ENCODE measurements at regions not wholly inside any gene's neighbourhood (a gene's known extent, or its start where the extent isn't known, plus 50 kb on each side); places are given as distances from the start of the nearest gene placed in this dataset.

DNA sequence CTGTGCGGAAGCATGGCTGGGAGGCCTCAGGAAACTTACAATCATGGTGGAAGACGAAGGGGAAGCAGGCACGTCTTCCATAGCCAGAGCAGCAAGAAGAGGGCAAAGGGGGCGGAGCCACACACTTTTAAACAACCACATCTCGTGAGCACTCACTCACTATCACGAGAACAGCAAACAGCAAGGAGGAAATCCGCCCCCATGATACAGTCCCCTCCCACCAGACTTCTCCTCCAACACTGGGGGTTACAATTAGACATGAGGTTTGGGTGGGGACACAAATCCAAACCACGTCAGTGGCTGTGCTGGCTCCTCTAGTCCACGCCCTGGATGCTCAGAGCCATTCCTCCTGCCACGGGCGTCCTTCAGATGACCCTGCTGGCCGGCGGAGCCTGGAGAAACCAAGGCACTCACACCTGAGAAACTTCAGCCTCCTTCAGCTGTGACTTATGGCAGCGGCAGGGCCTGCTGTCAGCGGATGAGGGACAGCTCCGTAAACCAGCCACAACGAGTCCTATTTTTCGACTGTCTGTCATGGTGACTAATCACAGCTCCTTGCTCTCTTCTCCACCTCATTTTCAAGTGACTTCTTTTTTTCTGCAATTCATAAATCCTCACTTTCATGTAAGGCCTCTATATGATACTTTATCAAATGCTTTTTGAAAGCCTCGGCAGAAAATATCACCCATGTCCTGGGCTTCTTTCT lies 167.9 kb upstream of the PFKP start:
- intact Hi-C loops (cut with micrococcal nuclease): no loop called here
- no TSS peak for BruUV-seq (replicated peaks)

More for the DNA sequence above, 167.9 kb upstream of the PFKP start:
- Histone ChIP-seq H3K4me1 (ENCODE audit: control insufficient read depth, insufficient read depth, low read length) (no peaks in the 10 kb centered on the region), H3K27ac (ENCODE audit: insufficient read depth, low read length) (no peak overlapping the region), H4K8ac (ENCODE audit: low read depth in 2 of 2, low read length in 2 of 2) (no peak overlapping the region), H3K23ac (ENCODE audit: low read depth, low read length) (no peak overlapping the region), H2AFZ (replicated peaks; ENCODE audit: low read length, poor library complexity) (no peak overlapping the region), H3K4ac (ENCODE audit: low read depth, low read length) (no peak overlapping the region), H3K9ac (ENCODE audit: low read depth, low read length) (no peak overlapping the region), H3K9me3 (ENCODE audit: control insufficient read depth, insufficient read depth, low read length) (no peaks in the 10 kb centered on the region), H3K14ac (replicated peaks; ENCODE audit: low read depth, low read length) (no peak overlapping the region), H3K79me1 (ENCODE audit: low read depth in 1 of 2, low read length in 2 of 2) (no peaks in the 10 kb centered on the region), H2BK20ac (ENCODE audit: low read depth, low read length) (no peak overlapping the region), H3K36me3 (ENCODE audit: control insufficient read depth, insufficient read depth, low read length) (no peaks in the 10 kb centered on the region), H4K91ac (ENCODE audit: insufficient read depth, low read depth, low read length) (no peak overlapping the region), H3K27me3 (ENCODE audit: control insufficient read depth, insufficient read depth, low read length) (peaks cover 4% of the 10 kb centered on the region; the same call in 1 of the 2 replicates), H3K4me2 (ENCODE audit: low read depth, low read length) (no peak overlapping the region), H3K4me3 (ENCODE audit: insufficient read depth, low read depth, low read length) (no peak overlapping the region), H2BK5ac (ENCODE audit: low read depth, low read length, poor library complexity, severe bottlenecking) (no peak overlapping the region), H2AK5ac (ENCODE audit: low read depth, low read length) (no peak overlapping the region), H4K5ac (ENCODE audit: low read depth, low read length) (no peak overlapping the region), H2BK120ac (ENCODE audit: low read depth, low read length) (no peak overlapping the region), H2AK9ac (replicated peaks; ENCODE audit: low read depth, low read length, poor library complexity) (no peak overlapping the region), H3K56ac (ENCODE audit: extremely low read depth, insufficient read depth, low read length) (no peak overlapping the region), H2BK15ac (ENCODE audit: low read depth, low read length) (no peak overlapping the region), H3K9me1 (ENCODE audit: insufficient read depth, low read length) (no peaks in the 10 kb centered on the region), H3K18ac (ENCODE audit: low read depth, low read length) (no peak overlapping the region), H4K20me1 (ENCODE audit: insufficient read depth, low read length) (no peaks in the 10 kb centered on the region)
- ATAC-seq (ENCODE audit: low read depth): no peak
- ChIA-PET CTCF (no interaction called here), POLR2A (ENCODE audit: unreplicated experiment) (no interaction called here)
- dilution Hi-C loops (cut with HindIII; ENCODE audit: low sequenced_read_pairs, unreplicated experiment) (no loop called here), in situ Hi-C loops (cut with MboI; ENCODE audit: low sequenced_read_pairs) (no loop called here)
- no peak for DNase-seq
- 44% methylated on average over 9 of the region's 19 CpGs; no CpG with 5 or more reads in 1 of the 2 experiments for WGBS, 2 experiments (ENCODE audit: extremely low coverage in 2 of 2, insufficient read length in 1 of 2)
- no peak for TF ChIP-seq CHD1 (IDR thresholded peaks at IDR 0.05; ENCODE audit: low read depth, low read length)
- TF ChIP-seq ELK1 (IDR thresholded peaks at IDR 0.05; ENCODE audit: borderline replicate concordance, low read depth, low read length): no peak
- TF ChIP-seq CEBPB (IDR thresholded peaks at IDR 0.05; ENCODE audit: low read depth, low read length): no peak
- TF ChIP-seq, protein P1, sequence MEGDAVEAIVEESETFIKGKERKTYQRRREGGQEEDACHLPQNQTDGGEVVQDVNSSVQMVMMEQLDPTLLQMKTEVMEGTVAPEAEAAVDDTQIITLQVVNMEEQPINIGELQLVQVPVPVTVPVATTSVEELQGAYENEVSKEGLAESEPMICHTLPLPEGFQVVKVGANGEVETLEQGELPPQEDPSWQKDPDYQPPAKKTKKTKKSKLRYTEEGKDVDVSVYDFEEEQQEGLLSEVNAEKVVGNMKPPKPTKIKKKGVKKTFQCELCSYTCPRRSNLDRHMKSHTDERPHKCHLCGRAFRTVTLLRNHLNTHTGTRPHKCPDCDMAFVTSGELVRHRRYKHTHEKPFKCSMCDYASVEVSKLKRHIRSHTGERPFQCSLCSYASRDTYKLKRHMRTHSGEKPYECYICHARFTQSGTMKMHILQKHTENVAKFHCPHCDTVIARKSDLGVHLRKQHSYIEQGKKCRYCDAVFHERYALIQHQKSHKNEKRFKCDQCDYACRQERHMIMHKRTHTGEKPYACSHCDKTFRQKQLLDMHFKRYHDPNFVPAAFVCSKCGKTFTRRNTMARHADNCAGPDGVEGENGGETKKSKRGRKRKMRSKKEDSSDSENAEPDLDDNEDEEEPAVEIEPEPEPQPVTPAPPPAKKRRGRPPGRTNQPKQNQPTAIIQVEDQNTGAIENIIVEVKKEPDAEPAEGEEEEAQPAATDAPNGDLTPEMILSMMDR (conservative IDR thresholded peaks at IDR 0.05; ENCODE audit: low read depth, low read length): no peak
- no peak for TF ChIP-seq SMC3 (IDR thresholded peaks at IDR 0.05; ENCODE audit: low read depth, low read length)
- TF ChIP-seq FOS (IDR thresholded peaks at IDR 0.05; ENCODE audit: low read depth, low read length): no peak
- no peak for TF ChIP-seq MAFK (IDR thresholded peaks at IDR 0.05; ENCODE audit: low read depth, low read length)
- TF ChIP-seq BHLHE40 (IDR thresholded peaks at IDR 0.05; ENCODE audit: low read depth, low read length): no peak
- TF ChIP-seq RAD21 (IDR thresholded peaks at IDR 0.05; ENCODE audit: low read length): no peak
- no peak for TF ChIP-seq MAZ (IDR thresholded peaks at IDR 0.05; ENCODE audit: borderline replicate concordance, low read depth, low read length)
- TF ChIP-seq RFX5 (IDR thresholded peaks at IDR 0.05; ENCODE audit: low read depth, low read length): no peak
- no peak for TF ChIP-seq POLR2A (IDR thresholded peaks at IDR 0.05; ENCODE audit: low read depth, low read length)
- no peak for TF ChIP-seq RCOR1 (IDR thresholded peaks at IDR 0.05; ENCODE audit: insufficient replicate concordance, low read length)
- TF ChIP-seq MXI1 (IDR thresholded peaks at IDR 0.05; ENCODE audit: borderline replicate concordance, low read depth, low read length): no peak
- no peak for TF ChIP-seq NFE2L2 (IDR thresholded peaks at IDR 0.05; ENCODE audit: low read depth, low read length)
- TF ChIP-seq, protein P2, sequence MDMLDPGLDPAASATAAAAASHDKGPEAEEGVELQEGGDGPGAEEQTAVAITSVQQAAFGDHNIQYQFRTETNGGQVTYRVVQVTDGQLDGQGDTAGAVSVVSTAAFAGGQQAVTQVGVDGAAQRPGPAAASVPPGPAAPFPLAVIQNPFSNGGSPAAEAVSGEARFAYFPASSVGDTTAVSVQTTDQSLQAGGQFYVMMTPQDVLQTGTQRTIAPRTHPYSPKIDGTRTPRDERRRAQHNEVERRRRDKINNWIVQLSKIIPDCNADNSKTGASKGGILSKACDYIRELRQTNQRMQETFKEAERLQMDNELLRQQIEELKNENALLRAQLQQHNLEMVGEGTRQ (IDR thresholded peaks at IDR 0.05; ENCODE audit: low read depth, low read length): no peak
